Body of pancreas (tissue), 4 donors: ENCODE measurements at regions not wholly inside any gene's neighbourhood (a gene's known extent, or its start where the extent isn't known, plus 50 kb on each side); places are given as distances from the start of the nearest gene placed in this dataset.

ENCODE experiments used
- ATAC-seq: fragments of 150-250 bp; one replicate; pipeline ENCODE4 v1.9.1; 2016
- DNase-seq, 4 donors: peaks; one replicate each; pipeline ENCODE4 v3.0.0-alpha.2; 2019
- H3K27ac ChIP-seq, 4 donors: fragments of 200-600 bp; sonication (generic); 1 replicate in 3 of 4; 2 replicates in 1 of 4; pipeline versions ENCODE4 v1.5.1 to v1.6.1; 2016 to 2019; ENCODE audit warnings: mild to moderate bottlenecking in 1 of 4, mixed read lengths in 1 of 4, moderate library complexity in 1 of 4
- H3K27me3 ChIP-seq, 2 donors: fragments of 200-600 bp; sonication (generic); one replicate each; pipeline ENCODE4 v1.6.0; 2016; ENCODE audit warnings: mild to moderate bottlenecking in 1 of 2
- H3K36me3 ChIP-seq, 2 donors: fragments of 200-600 bp; sonication (generic); replicated peaks in 1 of 2; 2 replicates each; pipeline ENCODE4 v1.5.1; 2016; ENCODE audit warnings: low read depth in 2 of 2; ENCODE audit not compliant: insufficient read depth in 1 of 2
- H3K4me1 ChIP-seq: fragments of 200-600 bp; sonication (generic); one replicate; pipeline ENCODE4 v1.6.0; 2016
- H3K4me3 ChIP-seq, 2 donors: fragments of 200-600 bp; sonication (generic); 1 replicate in 1 of 2; 2 replicates in 1 of 2; pipeline ENCODE4 v1.5.1; 2016 to 2019
- H3K9me3 ChIP-seq, 3 donors: fragments of 200-600 bp; sonication (generic); 1 replicate in 2 of 3; 2 replicates in 1 of 3; pipeline ENCODE4 v1.5.1; 2016
- POLR2A ChIP-seq, 3 donors: fragments of 450-650 bp; IDR thresholded peaks; one replicate each; pipeline ENCODE4 v1.6.1; 2016; ENCODE audit warnings: antibody characterized with exemption in 3 of 3, mild to moderate bottlenecking in 2 of 3
- WGBS, 2 donors: methylation state at CpG; one replicate each; pipeline ENCODE4 v1.1.5; 2017; 5-methylcytosine and 5-hydroxymethylcytosine counted together
- intact Hi-C: fragments of 100-400 bp; cut with DNase I; formaldehyde crosslinking; loops from one replicate; pipeline ENCODE4 v1.15.1; 2023
- TF ChIP-seq, protein P1 (sequence below), 7 experiments: fragments of 450-650 bp in 4 of 7; fragments of 200-600 bp in 3 of 7; sonication (generic) in 3 of 7; IDR thresholded peaks; one replicate each; pipeline ENCODE4 v1.5.1; 2016 to 2019; ENCODE audit warnings: antibody characterized with exemption in 7 of 7

DNA sequence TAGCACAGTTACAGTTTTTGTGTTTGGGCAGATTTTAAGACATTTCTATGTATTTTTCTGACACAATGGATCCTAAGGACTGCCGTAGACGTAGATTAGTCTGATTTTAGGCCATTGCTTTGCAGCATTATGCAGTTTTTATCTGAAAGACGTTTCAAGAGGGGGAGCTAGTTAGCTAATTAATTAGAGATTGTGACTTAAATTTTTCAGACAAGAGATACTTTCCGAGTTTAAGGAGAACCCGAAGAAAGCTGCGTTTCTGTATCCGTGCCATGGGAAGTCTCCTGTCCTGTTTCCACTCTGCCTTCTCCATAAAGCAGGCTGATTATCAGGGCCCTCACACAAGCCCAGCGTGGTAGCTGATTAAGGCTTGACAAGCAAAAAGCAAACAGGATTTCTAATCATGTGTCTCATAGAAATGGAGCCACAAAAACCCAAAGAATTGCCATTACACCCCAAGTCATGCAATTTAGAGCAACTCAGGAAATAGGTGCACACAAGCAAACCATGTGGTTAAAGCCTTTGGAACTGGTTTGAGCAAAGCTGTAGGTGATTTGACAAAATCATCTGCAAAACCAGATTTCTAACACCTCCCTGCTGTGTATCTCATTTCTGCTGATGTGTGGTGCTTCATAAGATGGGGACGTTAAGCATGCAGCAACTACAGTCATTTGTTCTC is 808.1 kb downstream of the RNF144A start:
- Histone ChIP-seq H3K4me3 (no peak overlapping the region), H3K27me3 (no peaks in the 10 kb centered on the region), H3K9me3 (no peaks in the 10 kb centered on the region), H3K4me1 (peaks cover 11% of the 10 kb centered on the region), H3K27ac (no peak overlapping the region), H3K36me3 (no peaks in the 10 kb centered on the region)
- ATAC-seq (no peak), DNase-seq (no peak)
- intact Hi-C loops, result no loop called here
- WGBS, 2 donors, result 38 to 39% methylated on average over 9 of the region's 9 CpGs
- TF ChIP-seq, protein P1, sequence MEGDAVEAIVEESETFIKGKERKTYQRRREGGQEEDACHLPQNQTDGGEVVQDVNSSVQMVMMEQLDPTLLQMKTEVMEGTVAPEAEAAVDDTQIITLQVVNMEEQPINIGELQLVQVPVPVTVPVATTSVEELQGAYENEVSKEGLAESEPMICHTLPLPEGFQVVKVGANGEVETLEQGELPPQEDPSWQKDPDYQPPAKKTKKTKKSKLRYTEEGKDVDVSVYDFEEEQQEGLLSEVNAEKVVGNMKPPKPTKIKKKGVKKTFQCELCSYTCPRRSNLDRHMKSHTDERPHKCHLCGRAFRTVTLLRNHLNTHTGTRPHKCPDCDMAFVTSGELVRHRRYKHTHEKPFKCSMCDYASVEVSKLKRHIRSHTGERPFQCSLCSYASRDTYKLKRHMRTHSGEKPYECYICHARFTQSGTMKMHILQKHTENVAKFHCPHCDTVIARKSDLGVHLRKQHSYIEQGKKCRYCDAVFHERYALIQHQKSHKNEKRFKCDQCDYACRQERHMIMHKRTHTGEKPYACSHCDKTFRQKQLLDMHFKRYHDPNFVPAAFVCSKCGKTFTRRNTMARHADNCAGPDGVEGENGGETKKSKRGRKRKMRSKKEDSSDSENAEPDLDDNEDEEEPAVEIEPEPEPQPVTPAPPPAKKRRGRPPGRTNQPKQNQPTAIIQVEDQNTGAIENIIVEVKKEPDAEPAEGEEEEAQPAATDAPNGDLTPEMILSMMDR (IDR thresholded peaks at IDR 0.05), result peak in 3 of 7 experiments; percentile 11 to 30 (median 16)
- peak in 1 of 3 donors; percentile 10 for TF ChIP-seq POLR2A (IDR thresholded peaks at IDR 0.05)

DNA sequence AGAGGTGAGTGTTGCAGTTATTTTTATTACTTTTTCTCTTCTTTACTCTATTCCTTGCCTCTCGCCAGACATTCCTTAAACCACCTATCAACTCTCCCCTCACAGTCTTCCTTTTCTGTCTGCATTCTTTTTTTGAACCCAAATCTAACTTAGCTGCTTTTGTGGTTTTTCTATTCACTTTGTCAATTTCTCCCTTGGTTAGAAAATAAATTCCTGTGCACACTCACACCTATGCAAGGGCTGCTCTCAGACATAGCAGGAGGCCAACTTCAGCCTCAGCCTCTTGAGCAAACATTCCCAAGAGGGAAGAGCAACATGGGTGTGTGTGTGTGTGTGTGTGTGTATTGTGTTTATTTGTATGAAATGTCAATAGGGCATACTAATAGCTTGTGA is 808.6 kb downstream of the RNF144A start:
- 94 to 100% methylated on average over 1 of the region's 1 CpG for WGBS, 2 donors
- Histone ChIP-seq H3K4me3 (no peak overlapping the region), H3K9me3 (no peaks in the 10 kb centered on the region), H3K36me3 (no peaks in the 10 kb centered on the region), H3K27me3 (no peaks in the 10 kb centered on the region), H3K27ac (no peak overlapping the region), H3K4me1 (peaks cover 6% of the 10 kb centered on the region)
- intact Hi-C loops, result no loop called here
- TF ChIP-seq, protein P1 (IDR thresholded peaks at IDR 0.05), result no peak
- TF ChIP-seq POLR2A (IDR thresholded peaks at IDR 0.05), result no peak
- no peak for DNase-seq
- ATAC-seq, result no peak

DNA sequence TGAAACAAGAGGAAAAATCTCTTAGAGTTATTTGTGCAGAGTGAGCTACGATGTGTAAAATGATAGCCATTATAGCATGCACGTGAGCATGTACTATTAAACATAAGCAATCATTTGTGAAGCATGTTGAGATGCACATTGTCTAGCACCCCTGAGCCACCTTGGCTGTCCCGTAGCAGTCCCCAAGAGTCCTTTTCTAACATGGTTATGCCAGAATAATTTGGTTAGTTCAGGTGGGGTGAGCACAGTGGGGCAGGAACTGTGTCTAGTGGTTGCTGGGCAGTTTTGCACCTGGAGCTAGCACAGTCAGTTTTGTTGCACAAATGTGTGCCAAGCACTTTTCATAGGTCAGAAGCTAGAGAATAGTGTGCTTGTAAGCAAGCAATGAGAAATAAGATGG is 809.8 kb downstream of the RNF144A start:
- Histone ChIP-seq H3K4me3 (no peak overlapping the region), H3K4me1 (no peaks in the 10 kb centered on the region), H3K27ac (no peak overlapping the region), H3K36me3 (no peaks in the 10 kb centered on the region), H3K27me3 (no peaks in the 10 kb centered on the region), H3K9me3 (no peaks in the 10 kb centered on the region)
- TF ChIP-seq, protein P1 (IDR thresholded peaks at IDR 0.05), result no peak
- no peak for TF ChIP-seq POLR2A (IDR thresholded peaks at IDR 0.05)
- WGBS, 2 donors, result 88 to 91% methylated on average over 3 of the region's 3 CpGs
- DNase-seq, result no peak
- no peak for ATAC-seq
- intact Hi-C loops, result no loop called here

DNA sequence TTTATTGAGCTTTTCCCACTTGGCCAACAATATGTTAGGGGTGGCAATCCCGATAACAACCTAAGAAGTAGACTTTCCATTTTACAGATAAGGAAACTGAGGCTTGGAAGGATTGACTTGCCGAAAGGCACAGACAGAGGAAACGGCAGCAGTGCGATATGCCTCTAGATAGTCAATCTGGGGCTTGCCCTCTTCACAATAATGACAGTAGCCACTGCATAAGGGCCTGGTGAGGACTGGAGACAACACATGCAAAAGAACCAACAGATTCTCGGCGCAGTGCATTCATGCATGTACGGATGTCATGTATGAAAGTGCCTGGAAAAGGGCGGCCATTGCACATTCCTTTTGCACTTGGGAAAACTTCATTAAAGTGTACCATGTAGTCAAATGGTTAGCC is 811.2 kb downstream of the RNF144A start:
- 94% methylated on average over 8 of the region's 8 CpGs for WGBS, 2 donors
- H3K27ac ChIP-seq, result no peak overlapping the region
- no peak for ATAC-seq
- TF ChIP-seq POLR2A (IDR thresholded peaks at IDR 0.05), result no peak
- TF ChIP-seq, protein P1 (IDR thresholded peaks at IDR 0.05), result no peak
- no peaks in the 10 kb centered on the region for H3K36me3 ChIP-seq
- no peak overlapping the region for H3K4me3 ChIP-seq
- no peak for DNase-seq
- H3K9me3 ChIP-seq, result no peaks in the 10 kb centered on the region
- intact Hi-C loops, result no loop called here
- H3K4me1 ChIP-seq, result no peaks in the 10 kb centered on the region
- no peaks in the 10 kb centered on the region for H3K27me3 ChIP-seq

DNA sequence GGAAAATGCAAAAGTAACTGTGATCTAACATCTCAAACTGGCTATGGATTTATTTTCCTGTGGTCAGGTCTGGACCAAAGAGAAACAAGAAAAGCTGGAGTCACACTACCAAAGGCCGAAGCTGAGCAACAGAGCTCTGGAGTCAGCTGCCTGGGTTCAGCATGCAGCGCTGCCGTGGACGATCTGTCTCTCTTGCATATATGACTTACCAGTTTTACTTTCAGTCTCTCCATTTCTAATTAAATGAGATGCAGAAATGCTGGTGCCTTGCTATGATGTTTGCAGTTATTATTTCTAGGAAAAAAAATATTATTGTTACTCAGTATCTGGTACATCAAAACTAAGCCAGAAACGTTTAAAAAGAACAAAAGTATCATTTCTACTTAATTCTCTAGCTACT is 813.2 kb downstream of the RNF144A start:
- no peaks in the 10 kb centered on the region for H3K9me3 ChIP-seq
- DNase-seq (no peak), ATAC-seq (no peak)
- TF ChIP-seq, protein P1 (IDR thresholded peaks at IDR 0.05), result no peak
- TF ChIP-seq POLR2A (IDR thresholded peaks at IDR 0.05), result no peak
- no peaks in the 10 kb centered on the region for H3K27me3 ChIP-seq
- no peak overlapping the region for H3K27ac ChIP-seq
- intact Hi-C loops, result no loop called here
- WGBS, 2 donors, result 77 to 83% methylated on average over 5 of the region's 5 CpGs
- no peaks in the 10 kb centered on the region for H3K36me3 ChIP-seq
- no peaks in the 10 kb centered on the region for H3K4me1 ChIP-seq
- no peak overlapping the region for H3K4me3 ChIP-seq
